ENCODE measurements at regions not wholly inside any gene's neighbourhood (a gene's known extent, or its start where the extent isn't known, plus 50 kb on each side); places are given as distances from the start of the nearest gene placed in this dataset.

DNA sequence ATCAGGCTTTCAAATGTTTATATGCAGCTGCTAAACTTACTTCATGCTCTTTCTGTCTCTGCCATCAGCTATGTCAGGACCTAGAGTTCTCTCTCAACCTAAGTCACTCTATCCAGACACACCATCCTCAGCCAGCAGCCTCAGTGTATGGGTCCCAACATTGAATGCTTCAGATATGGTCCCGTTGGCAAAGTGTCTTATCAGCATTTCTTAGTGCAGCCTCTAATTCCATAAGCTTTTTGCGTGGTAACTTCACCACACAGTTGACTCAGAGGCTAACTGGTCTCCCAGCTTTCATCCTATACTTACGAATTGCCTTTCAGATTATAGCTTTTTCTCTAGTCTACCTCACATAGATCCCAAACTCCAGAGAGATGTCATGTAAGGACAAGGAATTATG, 402.9 kb upstream of the EEF2KMT start:
- no peaks in the 10 kb centered on the region for H3K9me3 ChIP-seq
- TF ChIP-seq, protein P1, sequence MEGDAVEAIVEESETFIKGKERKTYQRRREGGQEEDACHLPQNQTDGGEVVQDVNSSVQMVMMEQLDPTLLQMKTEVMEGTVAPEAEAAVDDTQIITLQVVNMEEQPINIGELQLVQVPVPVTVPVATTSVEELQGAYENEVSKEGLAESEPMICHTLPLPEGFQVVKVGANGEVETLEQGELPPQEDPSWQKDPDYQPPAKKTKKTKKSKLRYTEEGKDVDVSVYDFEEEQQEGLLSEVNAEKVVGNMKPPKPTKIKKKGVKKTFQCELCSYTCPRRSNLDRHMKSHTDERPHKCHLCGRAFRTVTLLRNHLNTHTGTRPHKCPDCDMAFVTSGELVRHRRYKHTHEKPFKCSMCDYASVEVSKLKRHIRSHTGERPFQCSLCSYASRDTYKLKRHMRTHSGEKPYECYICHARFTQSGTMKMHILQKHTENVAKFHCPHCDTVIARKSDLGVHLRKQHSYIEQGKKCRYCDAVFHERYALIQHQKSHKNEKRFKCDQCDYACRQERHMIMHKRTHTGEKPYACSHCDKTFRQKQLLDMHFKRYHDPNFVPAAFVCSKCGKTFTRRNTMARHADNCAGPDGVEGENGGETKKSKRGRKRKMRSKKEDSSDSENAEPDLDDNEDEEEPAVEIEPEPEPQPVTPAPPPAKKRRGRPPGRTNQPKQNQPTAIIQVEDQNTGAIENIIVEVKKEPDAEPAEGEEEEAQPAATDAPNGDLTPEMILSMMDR (IDR thresholded peaks at IDR 0.05 in 4 of 5, conservative IDR thresholded peaks at IDR 0.05 in 1 of 5), result no peak
- TF ChIP-seq POLR2A (IDR thresholded peaks at IDR 0.05), result no peak
- in situ Hi-C loops (cut with MboI; ENCODE audit: low sequenced_read_pairs in 4 of 4), result no loop called here
- ATAC-seq (no peak), DNase-seq (no peak)
- H3K36me3 ChIP-seq, result no peaks in the 10 kb centered on the region
- no peak overlapping the region for H3K4me3 ChIP-seq
- H3K4me1 ChIP-seq, result no peaks in the 10 kb centered on the region
- no peak overlapping the region for H3K27ac ChIP-seq
- intact Hi-C loops (cut with DNase I; ENCODE audit: low total_unique reads), result no loop called here
- H3K27me3 ChIP-seq, result no peaks in the 10 kb centered on the region

DNA sequence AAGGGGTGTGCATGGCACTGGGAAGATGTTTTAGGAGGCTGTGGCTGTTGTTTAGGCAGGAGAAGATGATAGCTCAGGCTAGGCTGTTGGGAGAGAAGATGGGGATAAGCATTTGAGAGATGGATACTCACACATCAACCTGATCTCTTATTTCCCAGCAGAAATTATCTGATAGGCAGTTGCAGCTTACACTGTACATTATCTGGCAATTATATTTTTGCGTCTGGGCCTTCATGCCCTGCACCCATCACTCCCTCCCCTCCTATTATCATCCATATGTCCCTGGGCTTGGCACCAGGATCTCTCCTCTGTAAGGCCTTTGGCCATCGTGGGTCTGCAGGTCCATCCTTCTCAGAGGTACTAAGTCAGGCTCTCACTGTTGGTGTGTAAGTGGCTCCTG, 401.0 kb upstream of the EEF2KMT start:
- no peak overlapping the region for H3K4me3 ChIP-seq
- DNase-seq, result no peak
- TF ChIP-seq, protein P1 (IDR thresholded peaks at IDR 0.05 in 4 of 5, conservative IDR thresholded peaks at IDR 0.05 in 1 of 5), result no peak
- no peak for TF ChIP-seq POLR2A (IDR thresholded peaks at IDR 0.05)
- H3K27me3 ChIP-seq, result no peaks in the 10 kb centered on the region
- H3K36me3 ChIP-seq, result no peaks in the 10 kb centered on the region
- intact Hi-C loops (cut with DNase I; ENCODE audit: low total_unique reads), result no loop called here
- no peaks in the 10 kb centered on the region for H3K9me3 ChIP-seq
- H3K4me1 ChIP-seq, result no peaks in the 10 kb centered on the region
- ATAC-seq, result no peak
- H3K27ac ChIP-seq, result no peak overlapping the region
- in situ Hi-C loops (cut with MboI; ENCODE audit: low sequenced_read_pairs in 4 of 4), result no loop called here

DNA sequence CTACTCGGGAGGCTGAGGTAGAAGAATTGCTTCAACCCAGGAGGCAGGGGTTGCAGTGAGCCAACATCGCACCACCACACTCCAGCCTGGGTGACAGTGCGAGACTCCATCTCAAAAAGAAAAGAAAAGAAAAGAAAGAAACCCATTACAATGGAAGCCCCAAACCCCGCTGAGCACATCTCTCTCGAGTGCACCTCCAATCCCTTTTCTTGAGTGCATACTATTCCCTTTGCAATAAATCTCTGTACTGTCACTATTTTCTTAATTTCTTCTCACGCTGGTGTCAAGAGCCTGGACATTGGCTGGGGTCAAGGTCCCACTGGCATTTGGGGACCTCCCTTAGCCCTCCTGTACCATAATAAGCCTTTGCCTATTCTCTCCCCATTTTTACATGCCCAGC, 398.4 kb upstream of the EEF2KMT start:
- intact Hi-C loops (cut with DNase I; ENCODE audit: low total_unique reads), result no loop called here
- TF ChIP-seq POLR2A (IDR thresholded peaks at IDR 0.05), result no peak
- DNase-seq (no peak), ATAC-seq (no peak)
- Histone ChIP-seq H3K27me3 (no peaks in the 10 kb centered on the region), H3K36me3 (no peaks in the 10 kb centered on the region), H3K4me3 (no peak overlapping the region), H3K4me1 (no peaks in the 10 kb centered on the region), H3K9me3 (no peaks in the 10 kb centered on the region), H3K27ac (no peak overlapping the region)
- in situ Hi-C loops (cut with MboI; ENCODE audit: low sequenced_read_pairs in 4 of 4), result no loop called here

DNA sequence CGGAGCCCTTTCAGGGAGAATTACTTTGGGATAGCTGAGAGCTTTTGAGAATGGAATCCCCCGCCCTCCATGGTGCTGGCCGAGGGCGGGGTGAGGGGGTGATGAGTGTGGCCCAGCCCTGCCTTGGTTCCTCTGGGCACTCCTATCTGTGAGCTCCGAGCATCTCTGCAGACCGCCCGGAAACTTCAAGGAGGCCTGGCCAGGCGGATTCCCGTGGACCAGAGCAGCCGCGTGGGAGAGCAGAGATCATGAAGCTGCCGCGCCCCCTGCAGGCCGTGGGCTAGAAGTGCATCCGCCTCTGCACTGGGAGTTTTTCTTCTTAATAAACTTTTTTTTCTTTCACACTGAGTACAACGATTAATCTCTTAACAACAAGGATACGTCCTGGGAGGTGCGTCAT, 392.9 kb upstream of the EEF2KMT start:
- DNase-seq, result no peak
- Histone ChIP-seq H3K4me1 (no peaks in the 10 kb centered on the region), H3K36me3 (no peaks in the 10 kb centered on the region), H3K9me3 (no peaks in the 10 kb centered on the region), H3K4me3 (no peak overlapping the region), H3K27me3 (no peaks in the 10 kb centered on the region), H3K27ac (no peak overlapping the region)
- intact Hi-C loops (cut with DNase I; ENCODE audit: low total_unique reads), result no loop called here
- in situ Hi-C loops (cut with MboI; ENCODE audit: low sequenced_read_pairs in 4 of 4), result no loop called here
- no peak for ATAC-seq
- TF ChIP-seq, protein P1 (IDR thresholded peaks at IDR 0.05 in 4 of 5, conservative IDR thresholded peaks at IDR 0.05 in 1 of 5), result no peak
- no peak for TF ChIP-seq POLR2A (IDR thresholded peaks at IDR 0.05)

DNA sequence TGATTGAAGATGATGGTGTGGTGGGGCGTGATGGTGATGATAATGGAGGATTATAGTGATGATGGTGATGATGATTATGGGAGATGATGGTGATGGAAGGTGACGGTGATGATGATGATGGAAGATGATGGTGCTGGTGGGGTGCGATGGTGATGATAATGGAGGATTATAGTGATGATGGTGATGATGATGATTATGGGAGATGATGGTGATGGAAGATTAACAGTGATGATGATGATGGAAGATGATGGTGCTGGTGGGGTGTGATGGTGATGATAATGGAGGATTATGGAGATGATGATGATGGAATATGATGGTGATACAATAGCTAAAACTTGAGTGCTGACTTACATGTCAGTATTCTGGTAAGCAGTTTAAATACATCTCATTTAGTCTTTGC, 391.0 kb upstream of the EEF2KMT start:
- Histone ChIP-seq H3K4me1 (no peaks in the 10 kb centered on the region), H3K36me3 (no peaks in the 10 kb centered on the region), H3K9me3 (no peaks in the 10 kb centered on the region), H3K27me3 (no peaks in the 10 kb centered on the region), H3K27ac (no peak overlapping the region), H3K4me3 (no peak overlapping the region)
- intact Hi-C loops (cut with DNase I; ENCODE audit: low total_unique reads) (no loop called here), in situ Hi-C loops (cut with MboI; ENCODE audit: low sequenced_read_pairs in 4 of 4) (no loop called here)
- ATAC-seq (no peak), DNase-seq (no peak)
- TF ChIP-seq, protein P1 (IDR thresholded peaks at IDR 0.05 in 4 of 5, conservative IDR thresholded peaks at IDR 0.05 in 1 of 5), result no peak
- TF ChIP-seq POLR2A (IDR thresholded peaks at IDR 0.05), result no peak
